ENCODE measurements at regions not wholly inside any gene's neighbourhood (a gene's known extent, or its start where the extent isn't known, plus 50 kb on each side); places are given as distances from the start of the nearest gene placed in this dataset.

DNA sequence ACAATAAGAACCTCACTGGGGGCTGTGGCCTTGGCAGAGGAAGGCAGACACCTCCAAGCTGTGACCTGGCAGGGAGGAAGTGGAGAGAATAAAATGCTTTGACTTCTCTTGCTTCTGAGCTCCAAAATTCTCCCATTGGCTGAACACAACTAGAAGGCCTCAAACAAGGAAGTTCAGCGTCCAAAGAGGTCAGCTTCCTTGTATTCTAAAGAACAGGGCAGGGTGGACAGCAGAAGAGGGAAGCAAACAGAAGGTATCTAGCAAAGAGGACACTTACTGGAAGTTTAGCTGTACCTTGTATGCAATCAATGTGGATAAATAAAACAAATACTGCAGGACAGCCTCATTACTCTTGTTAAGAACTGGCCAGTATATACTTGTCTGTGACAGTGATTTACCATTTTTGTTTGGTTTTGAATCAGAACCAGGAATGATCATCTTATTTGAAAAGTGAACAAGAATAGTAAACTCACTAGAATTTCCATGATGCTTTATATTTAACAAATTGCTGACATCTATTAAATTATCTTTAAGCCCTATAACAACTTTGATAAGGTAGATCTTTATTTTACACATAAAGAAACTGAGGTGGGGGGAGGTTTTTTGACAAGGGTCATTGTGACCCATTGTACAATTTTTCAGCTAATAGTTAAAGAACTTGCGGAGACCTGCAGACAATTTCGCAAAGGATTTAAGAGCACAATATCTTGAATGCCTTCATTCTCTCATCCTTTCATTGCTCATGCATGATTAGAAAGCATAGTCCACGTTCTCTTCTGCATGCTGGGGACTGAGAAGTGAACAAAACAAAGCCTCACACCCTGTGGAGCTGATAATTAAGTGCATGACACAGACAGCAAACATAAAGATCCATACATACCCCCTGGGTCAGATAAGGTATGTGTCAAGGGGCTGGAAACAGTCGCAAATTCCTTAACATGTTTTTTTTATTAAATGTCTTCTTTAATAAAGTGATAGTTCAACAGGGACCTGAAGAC is 1448.0 kb downstream of the AACS start:
- DNase-seq (ENCODE audit: low spot score), result no peak

DNA sequence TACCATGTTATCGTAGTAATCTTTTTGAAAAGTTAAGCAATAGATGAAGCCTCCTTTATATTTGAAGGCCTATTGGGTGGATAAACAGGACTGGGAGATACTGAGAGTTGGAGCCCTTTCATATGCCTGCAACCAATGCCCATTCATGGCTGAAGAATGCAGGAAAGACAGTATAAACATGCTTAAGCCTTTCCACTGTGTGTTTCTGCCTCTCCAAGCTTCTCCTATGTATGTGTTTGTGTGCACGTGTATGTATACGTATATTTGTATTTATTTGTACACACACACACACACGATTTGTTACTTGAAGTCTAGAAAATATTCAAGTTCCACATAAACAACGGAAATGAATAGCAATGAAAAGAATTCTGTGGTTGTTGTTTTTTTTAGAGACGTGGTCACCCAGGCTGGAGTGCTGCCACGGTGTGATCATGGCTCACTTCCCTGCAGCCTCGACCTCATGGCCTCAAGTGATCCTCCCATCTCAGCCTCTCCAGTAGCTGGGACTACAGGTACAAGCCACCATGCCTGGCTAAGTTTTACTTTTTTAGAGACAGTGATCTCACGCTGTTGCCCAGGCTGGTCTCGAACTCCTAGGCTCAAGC is 1453.5 kb downstream of the AACS start:
- no peak for DNase-seq (ENCODE audit: low spot score)

DNA sequence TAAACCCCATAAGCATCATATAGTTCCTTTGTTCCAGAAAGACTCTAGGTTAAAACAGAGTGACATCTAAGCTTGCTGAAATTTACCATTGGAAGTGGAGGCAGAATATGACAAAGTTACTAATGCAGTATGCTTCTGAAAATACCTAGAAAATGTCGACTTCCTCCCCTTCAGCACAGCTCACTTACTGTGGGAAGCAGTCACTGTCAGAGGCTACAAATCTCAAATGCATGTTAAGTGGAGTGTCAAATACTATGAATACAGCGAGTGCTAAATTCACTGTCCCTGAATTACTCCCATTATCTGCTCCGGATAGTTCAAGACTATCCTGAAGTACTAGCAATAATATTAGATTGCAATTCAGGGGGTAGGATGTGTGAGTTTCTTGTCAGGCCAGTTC is 1454.6 kb downstream of the AACS start:
- DNase-seq (ENCODE audit: low spot score), result no peak

DNA sequence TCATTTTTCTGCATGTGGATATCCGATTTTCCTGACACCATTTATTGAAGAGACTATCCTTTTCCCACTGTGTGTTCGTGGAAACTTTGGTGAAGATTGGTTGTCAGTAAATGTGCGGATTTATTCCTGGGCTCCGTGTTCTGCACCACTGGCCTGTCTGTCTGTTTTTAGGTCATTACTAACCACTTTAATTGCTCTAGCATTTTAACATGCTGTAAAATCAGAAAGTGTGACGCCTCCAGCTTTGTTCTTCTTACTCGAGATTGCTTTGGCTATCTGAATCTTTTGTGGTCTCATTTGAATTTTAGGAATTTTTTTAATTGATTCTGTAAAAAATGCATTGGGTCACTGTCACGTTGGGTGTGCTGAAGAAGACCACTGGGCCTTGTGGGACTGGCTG is 1458.7 kb downstream of the AACS start:
- no peak for DNase-seq (ENCODE audit: low spot score)

DNA sequence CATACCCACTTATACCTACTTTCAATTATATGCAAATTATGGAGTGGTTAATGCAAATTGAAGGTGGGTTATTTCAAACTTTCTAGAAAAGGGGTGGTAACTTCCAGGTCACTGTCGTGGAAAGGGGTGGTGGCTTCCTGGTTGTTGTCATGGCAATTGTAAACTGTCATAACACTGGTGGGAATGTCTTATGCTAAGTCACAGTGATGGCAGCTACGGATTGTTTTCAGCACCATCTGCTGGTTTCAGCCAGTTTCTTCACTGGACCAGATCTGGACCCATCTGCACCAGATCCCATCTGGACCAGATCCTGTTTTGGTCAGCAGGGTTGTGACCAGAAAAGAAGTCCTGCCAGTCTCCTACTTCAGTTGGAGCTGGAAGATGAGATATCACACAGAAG is 1469.3 kb downstream of the AACS start:
- peak; percentile 3 for DNase-seq (ENCODE audit: low spot score)

DNA sequence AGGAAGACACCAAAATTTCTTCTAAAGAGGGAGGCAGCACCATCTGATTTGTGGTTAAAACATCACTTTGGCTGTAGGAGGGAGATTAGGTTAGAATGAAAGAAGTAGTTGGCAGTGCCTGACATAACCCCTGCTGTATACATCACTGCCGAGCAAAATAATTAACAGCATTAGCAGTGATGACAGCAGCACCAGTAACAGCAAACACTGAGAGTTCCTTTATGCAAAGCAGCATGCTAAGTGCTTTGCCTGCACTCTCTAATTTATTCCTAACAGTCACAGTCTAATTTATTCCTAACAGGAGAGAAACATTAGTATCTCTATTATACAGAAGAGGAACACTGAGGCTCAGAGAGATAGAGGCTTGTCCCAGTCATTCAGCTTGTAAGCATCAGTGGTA is 1469.7 kb downstream of the AACS start:
- DNase-seq (ENCODE audit: low spot score), result no peak

DNA sequence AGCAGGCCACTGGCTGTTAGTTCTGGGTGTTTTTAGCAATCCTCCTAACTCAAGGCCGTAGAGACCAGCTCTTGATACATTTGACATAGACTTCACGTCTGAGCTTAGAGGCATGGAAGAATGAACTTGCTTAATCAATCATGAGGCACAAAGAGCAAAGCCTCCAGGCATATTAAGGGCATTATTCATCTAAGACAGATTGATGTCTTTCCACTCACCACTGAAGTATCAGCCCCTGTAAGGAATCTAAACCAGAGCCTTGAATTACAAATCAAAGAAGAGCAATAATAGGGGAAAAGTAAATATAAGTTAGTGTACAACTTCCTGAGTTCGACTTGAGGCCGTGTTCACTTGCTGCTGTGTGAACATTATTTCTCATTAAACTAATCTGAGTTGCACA is 1470.7 kb downstream of the AACS start:
- DNase-seq (ENCODE audit: low spot score), result no peak

DNA sequence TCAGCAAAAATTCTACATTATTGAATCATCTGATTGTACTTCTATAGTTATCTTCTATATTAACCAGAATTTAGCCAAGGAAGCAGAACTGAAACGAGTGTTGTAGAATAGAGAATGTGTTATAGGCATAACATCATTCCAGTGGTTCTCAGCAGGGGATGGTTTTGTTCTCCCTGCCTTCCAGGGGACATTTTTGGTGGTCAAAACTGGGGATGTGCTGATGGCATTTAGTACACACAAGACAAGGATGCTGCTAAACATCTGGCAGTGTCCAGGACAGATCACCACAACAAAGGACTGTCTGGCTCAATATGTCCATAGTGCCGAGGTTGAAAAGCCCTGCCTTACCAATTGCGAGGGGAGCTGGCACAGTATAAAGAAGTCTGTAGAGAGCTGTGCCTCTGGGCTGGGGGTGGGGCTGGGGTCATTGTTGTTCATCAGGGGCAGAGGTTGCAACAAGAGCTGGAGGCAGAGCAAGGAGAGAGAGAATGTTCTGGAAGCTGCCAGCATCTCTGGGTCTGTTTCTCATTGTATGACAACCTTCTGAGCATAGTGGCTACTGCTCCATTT is 1472.8 kb downstream of the AACS start:
- no peak for DNase-seq (ENCODE audit: low spot score)

DNA sequence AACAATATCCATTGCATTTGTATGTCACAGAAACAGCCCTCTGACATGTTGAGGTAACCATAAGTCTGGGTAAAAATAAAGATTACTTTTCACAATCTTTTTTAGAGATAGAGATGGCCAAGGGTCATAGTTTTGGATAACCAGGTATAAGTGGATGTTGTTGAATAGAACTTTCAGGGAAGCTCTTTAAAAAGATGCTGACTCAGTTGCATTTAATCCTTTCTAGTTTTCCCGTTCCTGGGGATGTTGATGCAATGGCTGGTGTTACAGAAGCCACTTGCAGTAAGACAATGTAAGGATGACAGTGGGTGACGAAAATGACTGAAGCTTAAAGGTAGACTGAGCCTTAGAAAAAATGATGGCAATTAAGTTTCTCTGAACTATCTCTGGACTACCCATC is 1473.7 kb downstream of the AACS start:
- no peak for DNase-seq (ENCODE audit: low spot score)

DNA sequence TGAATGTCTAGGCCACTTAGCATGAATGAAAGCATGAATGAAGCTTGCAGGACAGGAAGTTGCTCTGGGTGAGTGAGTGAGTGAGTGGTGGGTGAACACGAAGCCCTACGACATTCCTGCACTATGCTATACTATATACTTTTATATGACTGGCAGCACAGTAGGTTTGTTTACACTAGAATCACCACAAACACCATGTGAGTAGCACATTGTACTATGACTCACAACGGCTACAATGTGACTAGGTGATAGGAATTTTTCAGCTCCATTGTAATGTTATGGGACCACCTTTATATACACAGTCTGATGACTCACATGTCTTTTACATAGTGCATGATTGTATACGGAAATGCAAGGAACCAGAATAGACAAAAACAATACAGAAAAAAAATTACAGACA is 1480.2 kb downstream of the AACS start:
- no peak for DNase-seq (ENCODE audit: low spot score)

DNA sequence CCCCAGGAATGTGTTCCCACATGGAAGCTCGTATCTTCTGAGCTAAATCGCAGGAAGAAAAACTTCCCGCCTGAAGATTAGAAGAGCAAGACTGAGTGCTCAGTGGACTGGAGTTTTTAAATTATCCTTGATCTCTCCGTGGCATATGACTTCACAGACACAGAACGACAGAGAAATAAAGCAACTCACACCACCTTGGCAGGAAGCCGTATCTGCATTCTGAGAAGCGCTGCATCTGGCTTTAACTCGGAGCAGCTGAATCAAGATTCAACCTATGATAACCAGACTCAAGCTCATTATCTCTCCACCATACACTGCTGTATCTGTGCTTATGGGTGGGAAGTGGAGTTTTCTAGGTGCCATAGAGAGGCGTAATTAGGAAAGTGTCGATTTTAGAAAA is 1482.7 kb downstream of the AACS start:
- DNase-seq (ENCODE audit: low spot score), result no peak

DNA sequence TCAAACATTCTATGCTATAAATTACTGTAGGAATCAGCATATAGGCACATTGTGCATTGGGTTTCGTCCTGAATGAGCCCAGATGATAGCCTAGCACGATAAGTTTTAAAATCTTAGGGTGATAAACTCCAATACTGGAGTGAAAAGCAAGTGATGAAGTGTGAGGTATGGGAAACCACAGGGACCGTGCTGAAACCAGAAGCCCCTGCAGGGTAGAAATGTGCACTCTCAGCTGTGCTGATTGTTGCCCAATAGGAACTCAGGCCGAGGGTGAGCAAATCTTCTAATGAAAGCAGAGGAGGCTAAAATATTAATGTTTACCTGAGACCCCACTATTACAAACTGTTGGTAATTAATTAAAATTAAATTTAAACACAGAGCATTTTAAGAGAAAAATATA is 1486.6 kb downstream of the AACS start:
- DNase-seq (ENCODE audit: low spot score), result no peak

DNA sequence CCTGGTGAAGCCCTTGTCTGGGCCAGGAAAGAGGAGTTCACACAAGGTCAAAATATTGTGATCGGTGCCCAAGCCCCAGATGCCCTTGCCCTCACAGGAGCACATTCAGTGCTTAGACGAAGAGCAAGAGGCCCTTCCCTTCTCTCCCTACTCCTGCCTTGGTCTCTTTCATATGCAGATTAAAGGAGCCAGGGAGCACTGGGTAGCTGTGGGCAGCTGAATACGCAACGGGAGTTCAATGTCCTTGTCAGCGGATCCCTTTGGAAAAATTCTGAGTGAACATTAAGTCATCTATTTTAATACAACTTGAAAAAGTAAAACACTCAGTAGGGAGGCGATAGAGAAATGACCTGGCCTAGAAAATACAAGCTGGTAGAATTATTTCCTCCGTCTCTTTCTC is 1489.4 kb downstream of the AACS start:
- no peak for DNase-seq (ENCODE audit: low spot score)

DNA sequence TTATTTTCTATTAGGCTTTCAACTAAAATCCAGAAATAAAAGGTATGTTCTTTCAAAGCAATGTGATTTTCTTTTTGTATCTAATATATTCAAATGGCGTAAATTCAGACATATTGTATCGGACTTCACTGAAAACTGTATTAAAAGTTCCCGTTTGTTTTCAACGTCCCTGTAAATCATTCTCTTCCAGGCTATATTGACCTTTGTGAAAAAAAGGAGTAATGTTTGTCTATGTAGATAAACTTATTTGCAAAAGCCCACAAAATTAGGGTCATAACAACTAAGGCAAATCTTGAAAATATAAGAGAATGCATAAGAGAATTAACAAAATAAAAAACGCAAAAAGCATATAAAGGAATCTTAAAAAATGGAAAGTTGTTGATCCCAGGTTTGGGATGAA is 1492.4 kb downstream of the AACS start:
- DNase-seq (ENCODE audit: low spot score), result no peak

DNA sequence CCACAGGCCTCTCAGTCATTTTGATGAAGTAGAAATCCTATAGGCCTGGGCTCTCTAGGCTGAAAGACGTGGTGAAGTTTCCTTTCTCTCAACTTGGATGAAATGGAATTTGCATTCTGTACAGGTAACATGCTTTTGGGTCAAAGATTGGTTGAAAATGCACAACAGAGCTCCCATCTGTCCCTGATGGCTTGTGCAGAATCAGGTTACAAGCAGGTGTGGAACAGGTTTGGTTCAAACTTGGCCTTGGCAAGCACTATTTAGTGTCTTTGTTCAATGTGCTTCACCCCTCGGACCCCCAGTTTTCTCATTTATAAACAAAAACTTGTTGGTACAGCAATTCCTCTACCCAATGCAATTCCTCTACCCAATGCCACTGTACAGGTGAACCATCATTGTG is 1493.0 kb downstream of the AACS start:
- no peak for DNase-seq (ENCODE audit: low spot score)

DNA sequence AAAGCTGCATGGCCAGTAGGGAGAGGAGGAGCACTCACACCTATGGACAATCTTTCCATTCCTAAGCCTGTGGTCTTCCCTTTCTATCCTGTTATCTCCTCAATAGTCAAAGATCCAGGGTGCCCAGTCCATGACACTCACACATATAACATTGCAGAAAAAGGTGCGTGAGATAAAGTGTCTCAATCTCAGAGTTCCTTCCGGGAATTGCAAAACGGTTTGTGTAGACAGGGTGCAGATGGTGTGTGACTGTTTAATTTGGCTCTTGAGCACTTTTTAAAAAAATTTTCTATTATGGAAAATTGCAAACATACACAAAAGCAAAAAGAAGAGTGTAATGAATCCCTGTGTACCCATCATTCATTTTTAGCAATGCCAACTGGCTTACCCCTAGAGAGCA is 1493.6 kb downstream of the AACS start:
- DNase-seq (ENCODE audit: low spot score), result no peak

DNA sequence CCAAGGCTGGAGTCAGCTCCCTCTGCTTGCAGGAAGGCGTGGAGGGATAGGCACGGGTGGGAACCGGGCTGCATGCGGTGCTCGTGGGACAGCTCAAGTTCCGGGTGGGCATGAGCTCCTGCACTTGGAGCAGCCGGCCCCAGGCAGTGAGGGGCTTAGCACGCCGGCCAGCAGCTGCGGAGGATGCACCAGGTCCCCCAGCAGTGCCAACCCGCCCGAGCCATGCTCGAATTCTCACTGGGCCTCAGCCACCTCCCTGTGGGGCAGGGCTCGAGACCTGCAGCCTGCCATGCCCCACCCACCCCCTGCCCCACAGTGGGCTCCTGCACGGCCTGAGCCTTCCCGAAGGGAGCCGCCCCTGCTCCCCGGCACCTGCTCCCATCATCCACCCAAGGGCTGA is 1501.8 kb downstream of the AACS start:
- no peak for DNase-seq (ENCODE audit: low spot score)

DNA sequence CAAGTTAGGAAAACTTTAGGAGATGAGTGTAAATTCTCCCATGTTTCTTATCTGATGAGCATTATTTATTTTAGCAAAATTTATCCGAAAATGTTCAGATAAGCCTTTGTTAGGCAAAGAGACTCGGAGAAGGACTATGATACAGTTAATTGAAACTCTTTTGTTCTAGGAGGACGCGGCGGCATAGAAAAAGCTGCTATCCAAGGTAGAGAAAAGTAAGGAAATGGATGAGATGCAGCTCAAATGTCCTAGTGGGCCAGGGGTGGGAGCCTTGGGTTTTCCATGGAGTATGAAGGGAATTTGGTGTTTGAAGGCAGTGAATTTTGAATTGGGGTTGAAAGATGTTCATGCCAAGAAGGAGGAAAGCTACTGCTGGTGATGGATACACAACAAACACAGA is 1504.5 kb downstream of the AACS start:
- no peak for DNase-seq (ENCODE audit: low spot score)

DNA sequence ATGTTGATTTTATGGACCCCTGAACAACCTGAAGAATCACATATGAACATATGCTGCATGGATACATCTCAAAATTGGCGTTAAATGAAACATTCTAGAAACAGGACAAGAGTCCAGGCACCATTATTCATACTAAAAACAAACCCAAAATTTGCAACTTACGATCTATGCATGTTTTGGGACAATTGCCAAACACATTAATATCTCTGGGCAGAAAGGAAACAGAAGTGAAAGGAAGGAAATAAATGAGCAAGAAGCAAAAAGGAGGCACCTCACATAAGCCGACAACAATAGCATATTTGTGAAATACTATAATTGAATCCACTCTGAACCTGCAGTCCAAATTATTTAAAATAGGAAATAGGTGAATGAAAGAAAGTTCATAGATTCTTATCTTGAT is 1505.3 kb downstream of the AACS start:
- DNase-seq (ENCODE audit: low spot score), result no peak

DNA sequence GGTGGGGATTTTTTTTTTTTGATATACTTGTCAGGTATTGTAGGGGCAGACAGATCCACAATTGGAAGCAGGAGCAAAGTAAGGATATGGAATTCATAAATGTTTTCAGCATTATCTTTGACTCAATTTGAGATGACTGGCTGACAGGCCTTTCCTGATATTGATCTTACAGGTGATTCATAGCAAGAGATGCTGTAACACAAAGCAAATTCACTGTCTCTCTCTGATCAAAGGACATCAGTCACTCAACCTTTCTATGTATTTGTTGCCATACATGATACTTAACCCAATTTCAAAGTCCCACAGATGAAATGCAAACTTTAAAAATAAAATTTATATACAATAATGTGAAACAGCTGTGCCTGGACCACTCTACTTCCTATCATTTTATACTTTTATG is 1506.9 kb downstream of the AACS start:
- no peak for DNase-seq (ENCODE audit: low spot score)

DNA sequence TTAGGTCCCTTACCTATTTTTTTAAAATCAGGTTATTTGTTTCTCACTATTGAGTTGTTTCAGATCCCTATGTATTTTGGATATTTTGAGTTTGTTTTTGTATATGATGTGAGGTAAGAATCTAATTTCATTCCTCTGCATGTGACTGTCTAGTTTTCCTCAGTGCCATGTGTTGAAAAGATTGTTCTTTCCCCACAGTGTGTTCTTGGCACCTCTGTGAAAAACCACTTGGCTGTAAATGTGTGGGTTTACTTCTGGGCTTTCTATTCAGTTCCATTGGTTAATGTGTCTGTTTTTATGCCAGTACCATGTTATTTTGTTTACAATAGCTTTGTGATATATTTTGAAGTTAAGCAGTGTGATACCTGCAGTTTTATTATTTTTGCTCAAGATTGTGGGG is 1516.4 kb downstream of the AACS start:
- DNase-seq (ENCODE audit: low spot score), result no peak

DNA sequence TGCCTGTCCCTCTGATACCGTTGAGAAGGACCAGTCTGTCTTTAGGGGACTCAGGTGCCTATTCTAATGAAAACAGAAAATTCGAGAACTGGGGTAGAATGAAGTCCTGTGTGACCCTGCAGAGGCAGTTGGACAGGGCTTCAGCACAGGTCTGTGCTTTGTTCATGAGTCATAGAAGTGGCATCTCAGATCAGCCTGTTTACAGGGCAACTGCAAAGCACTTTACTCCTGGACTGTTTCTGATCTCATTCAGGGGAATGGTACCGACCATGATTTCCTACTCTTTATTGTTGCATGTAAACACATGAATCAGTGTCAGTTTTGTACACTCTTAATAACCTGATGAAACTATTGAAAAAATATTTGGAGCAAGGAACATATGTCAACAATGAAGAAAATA is 1517.0 kb downstream of the AACS start:
- DNase-seq (ENCODE audit: low spot score), result no peak

DNA sequence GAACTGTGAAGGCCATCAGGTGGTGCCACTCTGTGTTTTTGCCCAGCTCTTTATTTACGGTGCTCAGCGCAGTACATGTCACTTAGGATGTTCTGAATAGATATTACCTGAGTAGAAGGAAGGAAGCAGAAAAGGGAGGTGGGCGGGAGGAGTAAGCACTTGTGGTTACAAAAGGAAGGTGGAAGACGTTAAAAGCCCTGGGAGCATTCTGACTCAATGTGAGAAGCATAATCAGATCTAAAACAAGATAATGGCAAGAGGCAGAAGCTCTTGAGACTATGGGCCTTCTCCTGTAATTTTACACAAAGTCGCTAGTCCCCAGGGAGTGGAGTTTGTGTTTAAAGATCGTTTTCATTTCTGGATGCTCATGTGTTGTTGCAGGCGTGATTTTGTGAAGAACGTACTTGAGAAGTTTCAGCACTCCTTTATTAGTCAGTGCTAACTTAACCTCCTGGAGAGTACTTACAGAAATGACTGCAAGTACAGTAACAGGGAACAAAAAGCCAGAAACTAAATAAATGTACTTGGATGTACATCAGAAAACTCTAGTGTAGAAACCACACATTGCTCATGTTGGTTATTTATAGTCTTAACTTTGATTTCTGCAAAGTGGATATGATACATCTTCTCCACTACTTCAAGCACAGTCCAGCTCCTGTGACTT is 1523.5 kb downstream of the AACS start:
- DNase-seq (ENCODE audit: low spot score), result no peak

All from NAMALWA (cell line).